ENCODE measurements at regions not wholly inside any gene's neighbourhood (a gene's known extent, or its start where the extent isn't known, plus 50 kb on each side); places are given as distances from the start of the nearest gene placed in this dataset.

GRCh38 chr3:118628704-118629341, 405.8 kb downstream of the IGSF11 start:
- Histone ChIP-seq H3K27me3 (no peaks in the 10 kb centered on the region), H3K9me3 (no peaks in the 10 kb centered on the region), H3K4me1 (peaks cover 0 to 6% (median 3%) of the 10 kb centered on the region in 3 donors), H3K4me3 (no peak overlapping the region), H3K36me3 (no peaks in the 10 kb centered on the region), H3K27ac (no peak overlapping the region)
- intact Hi-C loops (cut with DNase I) = no loop called here
- DNase-seq = no peak
- WGBS, 2 donors = 5 to 8% methylated on average over 5 to 8 of the region's 8 CpGs
- TF ChIP-seq CTCF (IDR thresholded peaks at IDR 0.05) = peak; percentile 45 to 88 (median 71)
- TF ChIP-seq POLR2A (IDR thresholded peaks at IDR 0.05) = no peak

GRCh38 chr3:118629821-118630220, 404.8 kb downstream of the IGSF11 start:
- Histone ChIP-seq H3K36me3 (no peaks in the 10 kb centered on the region), H3K9me3 (no peaks in the 10 kb centered on the region), H3K4me3 (no peak overlapping the region), H3K4me1 (peaks cover 0 to 6% (median 3%) of the 10 kb centered on the region in 3 donors), H3K27me3 (no peaks in the 10 kb centered on the region), H3K27ac (no peak overlapping the region)
- 77 to 89% methylated on average over 2 of the region's 2 CpGs for WGBS, 2 donors
- TF ChIP-seq CTCF (IDR thresholded peaks at IDR 0.05) = no peak
- TF ChIP-seq POLR2A (IDR thresholded peaks at IDR 0.05) = no peak
- no peak for DNase-seq
- intact Hi-C loops (cut with DNase I) = no loop called here

- H3K27me3 ChIP-seq = no peaks in the 10 kb centered on the region
- H3K4me1 ChIP-seq = peaks cover 0 to 4% (median 0%) of the 10 kb centered on the region in 3 donors
- no peak for DNase-seq
- 36 to 43% methylated on average over 1 of the region's 1 CpG for WGBS, 2 donors
- TF ChIP-seq POLR2A (IDR thresholded peaks at IDR 0.05) (no peak), CTCF (IDR thresholded peaks at IDR 0.05) (no peak)
- no peak overlapping the region for H3K4me3 ChIP-seq
- intact Hi-C loops (cut with DNase I) = no loop called here
- no peak overlapping the region for H3K27ac ChIP-seq
- H3K9me3 ChIP-seq = no peaks in the 10 kb centered on the region
- H3K36me3 ChIP-seq = no peaks in the 10 kb centered on the region
These were observed 398.9 kb downstream of the IGSF11 start for GRCh38 chr3:118635711-118636110.

- 59 to 69% methylated on average over 4 of the region's 4 CpGs for WGBS, 2 donors
These were observed 397.8 kb downstream of the IGSF11 start for GRCh38 chr3:118636841-118637240.

More at GRCh38 chr3:118636841-118637240, 397.8 kb downstream of the IGSF11 start:
- intact Hi-C loops (cut with DNase I) = no loop called here
- no peak for DNase-seq
- Histone ChIP-seq H3K27ac (no peak overlapping the region), H3K27me3 (no peaks in the 10 kb centered on the region), H3K9me3 (no peaks in the 10 kb centered on the region), H3K4me3 (no peak overlapping the region), H3K4me1 (peaks cover 0 to 4% (median 0%) of the 10 kb centered on the region in 3 donors), H3K36me3 (no peaks in the 10 kb centered on the region)
- TF ChIP-seq CTCF (IDR thresholded peaks at IDR 0.05) = peak in 1 of 6 experiments; percentile 41
- no peak for TF ChIP-seq POLR2A (IDR thresholded peaks at IDR 0.05)
